Bronchial epithelial cell (primary cell): ENCODE measurements at regions not wholly inside any gene's neighbourhood (a gene's known extent, or its start where the extent isn't known, plus 50 kb on each side); places are given as distances from the start of the nearest gene placed in this dataset.

ENCODE experiments used
- DNase-seq: peaks from one replicate; pipeline ENCODE4 v3.0.0-alpha.2; 2010; ENCODE audit warnings: low read depth
- FAIRE-seq: peaks from 2 replicates; lab custom pipeline; 2011; peaks lifted over from hg19 to GRCh38; lab: Jason Lieb, UNC
- H3K27me3 ChIP-seq: 2 replicates; pipeline ENCODE4 v1.5.1; 2011; ENCODE audit warnings: low read length; ENCODE audit not compliant: control insufficient read depth, insufficient read depth
- H3K36me3 ChIP-seq: 2 replicates; pipeline ENCODE4 v1.5.1; 2011; ENCODE audit warnings: low read length; ENCODE audit not compliant: control insufficient read depth, insufficient read depth
- H3K4me3 ChIP-seq: 2 replicates; pipeline ENCODE4 v1.5.1; 2011; ENCODE audit warnings: mild to moderate bottlenecking, low read depth, low read length, control low read depth
- TF ChIP-seq, protein P1 (sequence below): IDR thresholded peaks from 2 replicates; pipeline ENCODE4 v1.5.1; 2011; ENCODE audit warnings: mild to moderate bottlenecking, moderate library complexity, low read length, control low read depth, inconsistent platforms; ENCODE audit not compliant: insufficient read depth, severe bottlenecking

DNA sequence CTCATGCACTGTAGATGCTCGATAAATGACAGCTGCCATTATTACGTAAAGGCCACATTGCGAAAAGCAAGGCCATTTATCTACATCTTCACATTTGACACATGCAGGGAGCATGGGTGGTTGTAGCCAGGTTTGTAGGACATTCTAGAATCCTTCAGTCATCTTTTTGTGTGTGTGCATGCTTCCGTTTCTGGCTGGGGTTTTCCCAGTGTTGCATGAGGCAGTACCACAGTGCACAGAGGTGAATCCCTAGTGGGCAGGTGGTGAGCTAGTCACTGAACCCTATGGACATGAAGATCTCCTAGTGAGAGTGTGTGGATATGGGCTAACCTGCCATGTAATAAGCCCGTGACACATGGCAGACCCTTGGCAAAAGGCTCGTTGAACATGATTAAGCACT lies 151.8 kb upstream of the SLC14A2 start:
- Histone ChIP-seq H3K27me3 (peaks cover 4% of the 10 kb centered on the region), H3K36me3 (no peaks in the 10 kb centered on the region), H3K4me3 (no peak overlapping the region)
- DNase-seq (no peak), FAIRE-seq (no peak)
- TF ChIP-seq, protein P1, sequence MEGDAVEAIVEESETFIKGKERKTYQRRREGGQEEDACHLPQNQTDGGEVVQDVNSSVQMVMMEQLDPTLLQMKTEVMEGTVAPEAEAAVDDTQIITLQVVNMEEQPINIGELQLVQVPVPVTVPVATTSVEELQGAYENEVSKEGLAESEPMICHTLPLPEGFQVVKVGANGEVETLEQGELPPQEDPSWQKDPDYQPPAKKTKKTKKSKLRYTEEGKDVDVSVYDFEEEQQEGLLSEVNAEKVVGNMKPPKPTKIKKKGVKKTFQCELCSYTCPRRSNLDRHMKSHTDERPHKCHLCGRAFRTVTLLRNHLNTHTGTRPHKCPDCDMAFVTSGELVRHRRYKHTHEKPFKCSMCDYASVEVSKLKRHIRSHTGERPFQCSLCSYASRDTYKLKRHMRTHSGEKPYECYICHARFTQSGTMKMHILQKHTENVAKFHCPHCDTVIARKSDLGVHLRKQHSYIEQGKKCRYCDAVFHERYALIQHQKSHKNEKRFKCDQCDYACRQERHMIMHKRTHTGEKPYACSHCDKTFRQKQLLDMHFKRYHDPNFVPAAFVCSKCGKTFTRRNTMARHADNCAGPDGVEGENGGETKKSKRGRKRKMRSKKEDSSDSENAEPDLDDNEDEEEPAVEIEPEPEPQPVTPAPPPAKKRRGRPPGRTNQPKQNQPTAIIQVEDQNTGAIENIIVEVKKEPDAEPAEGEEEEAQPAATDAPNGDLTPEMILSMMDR: no peak

DNA sequence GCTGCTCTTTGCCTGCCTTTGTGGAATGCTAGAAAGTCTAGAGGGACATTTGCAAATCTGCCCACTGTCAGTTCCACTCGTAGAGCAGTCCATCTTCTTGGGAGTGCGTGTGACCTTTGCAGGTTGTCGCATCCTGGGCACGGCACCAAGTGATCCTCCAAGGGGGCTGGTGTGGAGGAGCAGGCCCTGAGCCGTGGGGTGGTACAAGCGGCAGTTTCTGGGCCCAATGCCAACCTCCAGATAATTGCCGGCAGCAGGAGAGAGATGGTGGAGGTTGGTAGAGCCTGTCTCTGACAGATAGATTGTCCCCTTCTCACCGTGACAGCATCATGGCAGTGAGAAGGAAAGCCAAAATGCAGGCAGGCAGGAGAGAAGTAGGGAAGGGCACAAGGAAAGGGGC lies 150.7 kb upstream of the SLC14A2 start:
- FAIRE-seq (no peak), DNase-seq (no peak)
- H3K4me3 ChIP-seq: no peak overlapping the region
- TF ChIP-seq, protein P1: no peak
- no peaks in the 10 kb centered on the region for H3K36me3 ChIP-seq
- peaks cover 4% of the 10 kb centered on the region for H3K27me3 ChIP-seq

- peaks cover 4% of the 10 kb centered on the region for H3K27me3 ChIP-seq
- TF ChIP-seq, protein P1: no peak
- H3K4me3 ChIP-seq: no peak overlapping the region
- FAIRE-seq (no peak), DNase-seq (no peak)
- no peaks in the 10 kb centered on the region for H3K36me3 ChIP-seq
These were observed 148.0 kb upstream of the SLC14A2 start for GRCh38 chr18:45467293-45467692.

- Histone ChIP-seq H3K4me3 (no peak overlapping the region), H3K27me3 (peaks cover 4% of the 10 kb centered on the region), H3K36me3 (no peaks in the 10 kb centered on the region)
- TF ChIP-seq, protein P1: no peak
- no peak for FAIRE-seq
- no peak for DNase-seq
These were observed 147.3 kb upstream of the SLC14A2 start for GRCh38 chr18:45467945-45468344.

GRCh38 chr18:45478889-45479288 lies 136.4 kb upstream of the SLC14A2 start:
- TF ChIP-seq, protein P1: no peak
- Histone ChIP-seq H3K36me3 (no peaks in the 10 kb centered on the region), H3K27me3 (peaks cover 4% of the 10 kb centered on the region), H3K4me3 (no peak overlapping the region)
- FAIRE-seq (no peak), DNase-seq (no peak)

GRCh38 chr18:45480219-45481015 lies 134.9 kb upstream of the SLC14A2 start:
- TF ChIP-seq, protein P1: no peak
- H3K4me3 ChIP-seq: no peak overlapping the region
- H3K36me3 ChIP-seq: no peaks in the 10 kb centered on the region
- FAIRE-seq (no peak), DNase-seq (no peak)
- H3K27me3 ChIP-seq: peaks cover 4% of the 10 kb centered on the region
